ENCODE measurements at regions not wholly inside any gene's neighbourhood (a gene's known extent, or its start where the extent isn't known, plus 50 kb on each side); places are given as distances from the start of the nearest gene placed in this dataset.

- no peak overlapping the region for H3K4me3 ChIP-seq (replicated peaks; ENCODE audit: low read depth, low read length)
- no peak for TF ChIP-seq CTCF (IDR thresholded peaks at IDR 0.05; ENCODE audit: low read depth, low read length, missing control alignments)
- no peak for DNase-seq (ENCODE audit: extremely low read depth, low read depth)
Observed at GRCh38 chr10:3914733-3915132, 129.7 kb upstream of the KLF6 start.

GRCh38 chr10:3911713-3912442 is 126.9 kb upstream of the KLF6 start:
- no peak for DNase-seq (ENCODE audit: extremely low read depth, low read depth)
- H3K4me3 ChIP-seq (replicated peaks; ENCODE audit: low read depth, low read length) = no peak overlapping the region
- TF ChIP-seq CTCF (IDR thresholded peaks at IDR 0.05; ENCODE audit: low read depth, low read length, missing control alignments) = no peak

GRCh38 chr10:3911241-3911640 is 126.2 kb upstream of the KLF6 start:
- no peak overlapping the region for H3K4me3 ChIP-seq (replicated peaks; ENCODE audit: low read depth, low read length)
- TF ChIP-seq CTCF (IDR thresholded peaks at IDR 0.05; ENCODE audit: low read depth, low read length, missing control alignments) = no peak
- DNase-seq (ENCODE audit: extremely low read depth, low read depth) = no peak

GRCh38 chr10:3909339-3909738 is 124.3 kb upstream of the KLF6 start:
- H3K4me3 ChIP-seq (replicated peaks; ENCODE audit: low read depth, low read length) = no peak overlapping the region

GRCh38 chr10:3908183-3908582 is 123.2 kb upstream of the KLF6 start:
- TF ChIP-seq CTCF (IDR thresholded peaks at IDR 0.05; ENCODE audit: low read depth, low read length, missing control alignments) = no peak
- H3K4me3 ChIP-seq (replicated peaks; ENCODE audit: low read depth, low read length) = no peak overlapping the region
- DNase-seq (ENCODE audit: extremely low read depth, low read depth) = no peak

More at GRCh38 chr10:3909339-3909738, 124.3 kb upstream of the KLF6 start:
- no peak for TF ChIP-seq CTCF (IDR thresholded peaks at IDR 0.05; ENCODE audit: low read depth, low read length, missing control alignments)
- DNase-seq (ENCODE audit: extremely low read depth, low read depth) = no peak

- DNase-seq (ENCODE audit: extremely low read depth, low read depth) = no peak
- TF ChIP-seq CTCF (IDR thresholded peaks at IDR 0.05; ENCODE audit: low read depth, low read length, missing control alignments) = no peak
- H3K4me3 ChIP-seq (replicated peaks; ENCODE audit: low read depth, low read length) = no peak overlapping the region
Observed at GRCh38 chr10:3907514-3907913, 122.5 kb upstream of the KLF6 start.
